ENCODE measurements at regions not wholly inside any gene's neighbourhood (a gene's known extent, or its start where the extent isn't known, plus 50 kb on each side); places are given as distances from the start of the nearest gene placed in this dataset.
"Not testable (repeated sequence)": the region's sequence is repeated elsewhere in the genome, so short reads cannot be mapped to it uniquely, and the experiment has no call there.

DNA sequence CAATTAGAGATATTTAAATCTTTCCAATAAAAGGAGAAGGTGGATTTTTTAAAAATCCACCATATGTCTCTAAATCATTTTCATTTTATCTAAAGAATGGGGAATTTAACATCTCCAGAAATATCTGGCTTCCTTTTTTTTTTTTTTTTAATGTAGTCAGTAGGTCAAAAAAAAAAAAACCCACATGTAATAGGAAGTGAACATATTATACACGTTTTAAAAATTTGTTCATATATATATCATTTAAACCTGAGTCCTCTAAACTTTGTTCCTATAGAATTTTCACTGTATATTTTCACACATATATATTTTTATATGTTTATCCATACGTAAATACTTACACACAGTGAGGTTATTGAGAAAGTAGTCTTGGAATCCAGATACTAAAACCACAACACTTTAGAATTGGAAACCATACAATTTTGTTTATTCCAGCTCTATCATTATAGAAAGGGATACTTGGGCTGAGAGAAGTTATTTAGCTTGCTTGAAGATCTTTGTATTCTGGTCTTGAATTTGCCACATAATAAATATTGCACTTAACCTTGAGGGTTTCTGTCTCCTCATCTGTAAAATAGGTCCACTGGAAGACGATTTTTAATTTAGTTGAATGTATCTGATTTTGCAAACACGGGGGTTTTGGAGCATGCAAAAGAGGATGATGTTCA is 62.1 kb upstream of the ZNF217 start:
- H3K4me3 ChIP-seq (ENCODE audit: low read length), result no peak overlapping the region
- TF ChIP-seq, protein P1, sequence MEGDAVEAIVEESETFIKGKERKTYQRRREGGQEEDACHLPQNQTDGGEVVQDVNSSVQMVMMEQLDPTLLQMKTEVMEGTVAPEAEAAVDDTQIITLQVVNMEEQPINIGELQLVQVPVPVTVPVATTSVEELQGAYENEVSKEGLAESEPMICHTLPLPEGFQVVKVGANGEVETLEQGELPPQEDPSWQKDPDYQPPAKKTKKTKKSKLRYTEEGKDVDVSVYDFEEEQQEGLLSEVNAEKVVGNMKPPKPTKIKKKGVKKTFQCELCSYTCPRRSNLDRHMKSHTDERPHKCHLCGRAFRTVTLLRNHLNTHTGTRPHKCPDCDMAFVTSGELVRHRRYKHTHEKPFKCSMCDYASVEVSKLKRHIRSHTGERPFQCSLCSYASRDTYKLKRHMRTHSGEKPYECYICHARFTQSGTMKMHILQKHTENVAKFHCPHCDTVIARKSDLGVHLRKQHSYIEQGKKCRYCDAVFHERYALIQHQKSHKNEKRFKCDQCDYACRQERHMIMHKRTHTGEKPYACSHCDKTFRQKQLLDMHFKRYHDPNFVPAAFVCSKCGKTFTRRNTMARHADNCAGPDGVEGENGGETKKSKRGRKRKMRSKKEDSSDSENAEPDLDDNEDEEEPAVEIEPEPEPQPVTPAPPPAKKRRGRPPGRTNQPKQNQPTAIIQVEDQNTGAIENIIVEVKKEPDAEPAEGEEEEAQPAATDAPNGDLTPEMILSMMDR (IDR thresholded peaks at IDR 0.05; ENCODE audit: insufficient read depth, low read depth, low read length, missing control alignments), result no peak
- DNase-seq (ENCODE audit: low read depth), result no peak

DNA sequence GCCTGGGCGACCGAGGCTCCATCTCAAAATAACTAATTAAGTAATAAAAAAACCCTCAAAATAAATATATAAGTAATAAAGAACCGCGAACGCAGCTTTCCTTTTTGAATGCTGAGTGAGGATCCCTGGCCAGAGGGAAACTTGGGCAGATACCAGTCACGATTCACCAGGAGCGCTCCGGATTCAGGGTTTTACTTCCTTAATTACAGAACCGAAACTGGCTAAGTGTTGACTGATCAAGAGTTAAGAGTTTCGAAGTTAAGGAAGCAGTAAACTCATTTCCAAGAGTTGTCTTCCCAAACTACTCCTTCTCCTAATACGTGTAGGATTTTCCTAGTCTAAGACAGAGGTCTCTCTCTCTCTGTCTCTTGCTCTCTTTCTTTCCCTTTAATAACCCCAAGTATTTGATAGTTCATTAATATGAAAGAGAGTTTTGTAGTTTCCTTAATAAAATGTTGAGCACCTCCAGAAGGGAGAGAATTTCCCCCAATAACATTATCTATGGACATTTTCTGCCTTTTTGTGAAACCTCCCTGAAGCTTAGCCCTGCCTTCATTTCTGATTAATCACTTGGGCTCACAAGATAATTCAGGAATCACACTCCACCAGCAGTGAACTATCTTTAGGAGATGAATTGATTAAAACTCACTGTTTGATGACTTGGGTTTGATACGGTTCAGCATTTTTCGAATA is 61.4 kb upstream of the ZNF217 start:
- H3K4me3 ChIP-seq (ENCODE audit: low read length), result no peak overlapping the region
- TF ChIP-seq, protein P1 (IDR thresholded peaks at IDR 0.05; ENCODE audit: insufficient read depth, low read depth, low read length, missing control alignments), result no peak

DNA sequence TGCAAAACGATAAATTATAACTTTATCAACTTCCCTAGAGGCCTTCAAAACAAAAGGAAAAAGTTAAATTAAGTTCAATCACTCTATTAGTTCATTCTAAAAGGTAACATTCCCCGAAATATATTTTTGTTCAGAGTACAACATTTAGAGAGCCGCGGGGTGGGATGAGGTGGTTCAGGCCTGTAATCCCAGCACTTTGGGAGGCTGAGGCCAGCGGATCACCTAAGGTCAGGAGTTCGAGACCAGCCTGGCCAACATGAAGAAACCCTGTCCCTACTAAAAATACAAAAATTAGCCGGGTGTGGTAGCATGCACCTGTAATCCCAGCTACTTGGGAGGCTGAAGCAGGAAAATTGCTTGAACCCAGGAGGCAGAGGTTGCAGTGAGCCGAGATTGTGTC is 60.9 kb upstream of the ZNF217 start:
- DNase-seq (ENCODE audit: low read depth); H3K4me3 ChIP-seq (ENCODE audit: low read length): not testable (repeated sequence)

More for the DNA sequence above, 61.4 kb upstream of the ZNF217 start:
- no peak for DNase-seq (ENCODE audit: low read depth)

DNA sequence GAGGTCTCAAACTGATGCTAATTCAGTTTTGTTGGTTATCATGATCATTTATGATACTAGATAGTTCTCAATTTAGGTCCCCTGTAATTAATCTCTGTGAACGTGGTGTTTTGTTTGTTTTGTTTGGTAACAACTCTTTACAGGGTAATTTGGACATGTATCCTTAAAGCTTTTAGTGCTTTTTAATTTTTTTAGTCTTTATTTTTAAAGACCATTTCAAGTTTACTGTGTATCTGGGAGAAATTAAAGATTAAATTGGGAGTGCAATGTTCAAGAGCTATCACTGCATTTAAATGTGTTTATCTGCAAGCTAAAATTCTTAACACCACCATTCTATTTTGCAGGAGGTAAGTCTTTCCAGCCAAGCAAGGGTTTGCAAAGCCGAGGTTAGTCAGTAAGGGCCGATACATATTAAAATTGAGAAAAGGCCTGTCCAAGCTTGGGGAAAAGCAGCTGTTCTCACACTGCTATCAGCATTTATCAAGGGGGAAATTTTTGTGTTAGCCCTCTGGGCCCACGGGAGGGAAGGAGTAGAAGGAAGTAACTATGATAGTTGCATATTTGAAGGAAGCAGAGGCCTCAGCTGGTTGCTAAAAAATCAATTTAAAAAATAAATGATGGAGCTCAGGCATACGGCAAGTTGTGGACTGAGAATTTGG is 59.3 kb upstream of the ZNF217 start:
- no peak overlapping the region for H3K4me3 ChIP-seq (ENCODE audit: low read length)
- DNase-seq (ENCODE audit: low read depth), result no peak
- TF ChIP-seq, protein P1 (IDR thresholded peaks at IDR 0.05; ENCODE audit: insufficient read depth, low read depth, low read length, missing control alignments), result no peak

GRCh38 chr20:53652090-53652858 is 58.6 kb upstream of the ZNF217 start:
- H3K4me3 ChIP-seq (ENCODE audit: low read length), result no peak overlapping the region
- TF ChIP-seq, protein P1 (IDR thresholded peaks at IDR 0.05; ENCODE audit: insufficient read depth, low read depth, low read length, missing control alignments), result no peak
- no peak for DNase-seq (ENCODE audit: low read depth)

- DNase-seq (ENCODE audit: low read depth), result not testable (repeated sequence)
These were observed 55.9 kb upstream of the ZNF217 start for GRCh38 chr20:53649493-53649892.

DNA sequence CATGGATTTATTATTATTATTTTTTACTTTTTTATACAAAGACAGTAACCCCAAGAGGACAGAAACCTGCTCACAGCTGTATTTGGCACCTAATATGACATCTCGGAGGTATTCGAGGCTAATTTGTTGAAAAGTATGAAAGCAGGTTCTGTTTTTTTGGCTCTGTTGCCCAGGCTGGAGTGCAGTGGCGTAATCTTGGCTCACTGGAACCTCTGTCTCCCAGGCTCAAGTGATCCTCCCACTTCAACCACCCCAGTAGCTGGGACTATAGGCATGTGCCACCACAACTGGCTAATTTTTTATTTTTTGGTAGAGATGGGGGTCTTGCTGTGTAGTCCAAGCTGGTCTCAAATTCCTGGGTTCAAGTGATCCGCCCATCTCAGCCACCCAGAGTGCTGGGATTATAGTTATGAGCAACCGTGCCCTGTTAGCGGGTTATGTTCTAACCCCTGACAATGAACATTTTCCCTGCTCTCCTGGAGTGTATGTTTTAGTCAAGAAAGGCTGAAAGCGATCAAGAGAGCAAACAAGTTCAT is 53.7 kb upstream of the ZNF217 start:
- no peak overlapping the region for H3K4me3 ChIP-seq (ENCODE audit: low read length)
- DNase-seq (ENCODE audit: low read depth), result no peak
- TF ChIP-seq, protein P1 (IDR thresholded peaks at IDR 0.05; ENCODE audit: insufficient read depth, low read depth, low read length, missing control alignments), result no peak

More at GRCh38 chr20:53649493-53649892, 55.9 kb upstream of the ZNF217 start:
- H3K4me3 ChIP-seq (ENCODE audit: low read length), result not testable (repeated sequence)
